IMR-90 (cell line): ENCODE measurements at regions not wholly inside any gene's neighbourhood (a gene's known extent, or its start where the extent isn't known, plus 50 kb on each side); places are given as distances from the start of the nearest gene placed in this dataset.

Experiments used
- ATAC-seq: fragments of 200-7000 bp; cut with Tn5 transposase; 2 replicates; pipeline ENCODE4 v1.9.1; 2020; ENCODE audit warnings: low read depth, mild to moderate bottlenecking, moderate library complexity
- BruUV-seq: library from RNA; stranded (reverse); fragments of 400-500 nt; replicated peaks from 2 replicates; lab custom pipeline; 2021; lab: Mats Ljungman, UMichigan
- CTCF ChIA-PET: fragments of 300-600 bp; formaldehyde crosslinking; extraction: SDS; loops from one replicate; lab custom pipeline; 2021; ENCODE audit warnings: antibody characterized with exemption; lab: Yijun Ruan, JAX
- POLR2A ChIA-PET: fragments of 300-600 bp; sonication (Branson Sonifier 250); formaldehyde crosslinking; loops from one replicate; lab custom pipeline; 2022; ENCODE audit warnings: antibody characterized with exemption; ENCODE audit not compliant: unreplicated experiment; lab: Charles Lee
- DNase-seq: peaks from one replicate; pipeline ENCODE4 v3.0.0; 2013
- H2AFZ ChIP-seq: replicated peaks from 2 replicates; pipeline ENCODE3; 2013; ENCODE audit warnings: low read length, mild to moderate bottlenecking; ENCODE audit not compliant: poor library complexity
- H2AK5ac ChIP-seq: 2 replicates; pipeline ENCODE4 v1.6.1; 2013; ENCODE audit warnings: low read depth, low read length, inconsistent platforms
- H2AK9ac ChIP-seq: replicated peaks from 2 replicates; pipeline ENCODE3; 2013; ENCODE audit warnings: mild to moderate bottlenecking, low read depth, low read length, moderate library complexity; ENCODE audit not compliant: poor library complexity
- H2BK120ac ChIP-seq: 2 replicates; pipeline ENCODE4 v1.6.1; 2013; ENCODE audit warnings: low read depth, low read length, inconsistent platforms
- H2BK15ac ChIP-seq: 3 replicates; pipeline ENCODE4 v1.6.1; 2013; ENCODE audit warnings: low read depth, low read length, inconsistent platforms
- H2BK20ac ChIP-seq: 2 replicates; pipeline ENCODE4 v1.6.1; 2013; ENCODE audit warnings: low read depth, mild to moderate bottlenecking, inconsistent platforms, low read length, moderate library complexity
- H2BK5ac ChIP-seq: 2 replicates; pipeline ENCODE4 v1.6.1; 2013; ENCODE audit warnings: mild to moderate bottlenecking, low read depth, low read length, inconsistent platforms; ENCODE audit not compliant: poor library complexity, severe bottlenecking
- H3K14ac ChIP-seq: replicated peaks from 2 replicates; pipeline ENCODE4 v1.6.1; 2013; ENCODE audit warnings: low read depth, low read length, inconsistent platforms
- H3K18ac ChIP-seq: 2 replicates; pipeline ENCODE4 v1.6.1; 2013; ENCODE audit warnings: low read depth, low read length, control low read depth
- H3K23ac ChIP-seq: 2 replicates; pipeline ENCODE4 v1.6.1; 2013; ENCODE audit warnings: low read depth, low read length, inconsistent platforms
- H3K27ac ChIP-seq: 2 replicates; pipeline ENCODE4 v1.5.1; 2013; ENCODE audit warnings: mild to moderate bottlenecking, control low read depth, low read length; ENCODE audit not compliant: insufficient read depth
- H3K27me3 ChIP-seq: 2 replicates; pipeline ENCODE4 v1.6.1; 2013; ENCODE audit warnings: low read length; ENCODE audit not compliant: control insufficient read depth, insufficient read depth
- H3K36me3 ChIP-seq: 2 replicates; pipeline ENCODE4 v1.6.1; 2013; ENCODE audit warnings: low read length, mixed read lengths; ENCODE audit not compliant: control insufficient read depth, insufficient read depth
- H3K4ac ChIP-seq: 2 replicates; pipeline ENCODE4 v1.6.1; 2013; ENCODE audit warnings: low read depth, low read length, inconsistent platforms
- H3K4me1 ChIP-seq: 2 replicates; pipeline ENCODE4 v1.6.1; 2013; ENCODE audit warnings: low read length, mixed read lengths; ENCODE audit not compliant: control insufficient read depth, insufficient read depth
- H3K4me2 ChIP-seq: 2 replicates; pipeline ENCODE4 v1.6.1; 2013; ENCODE audit warnings: low read depth, mild to moderate bottlenecking, control low read depth, low read length, moderate library complexity
- H3K4me3 ChIP-seq: 2 replicates; pipeline ENCODE4 v1.5.1; 2013; ENCODE audit warnings: low read depth, mild to moderate bottlenecking, control low read depth, low read length, moderate library complexity; ENCODE audit not compliant: insufficient read depth
- H3K56ac ChIP-seq: 2 replicates; pipeline ENCODE4 v1.6.1; 2013; ENCODE audit warnings: low read length, inconsistent platforms; ENCODE audit not compliant: insufficient read depth; ENCODE audit errors: extremely low read depth
- H3K79me1 ChIP-seq, 2 experiments: 2 replicates each; pipeline ENCODE4 v1.6.1; 2013; ENCODE audit warnings: low read length in 2 of 2, inconsistent platforms in 1 of 2, low read depth in 1 of 2
- H3K9ac ChIP-seq: 2 replicates; pipeline ENCODE4 v1.6.1; 2013; ENCODE audit warnings: low read depth, low read length, control low read depth
- H3K9me1 ChIP-seq: 2 replicates; pipeline ENCODE4 v1.6.1; 2013; ENCODE audit warnings: low read length, inconsistent platforms; ENCODE audit not compliant: insufficient read depth
- H3K9me3 ChIP-seq: 2 replicates; pipeline ENCODE4 v1.6.1; 2013; ENCODE audit warnings: low read length; ENCODE audit not compliant: control insufficient read depth, insufficient read depth
- H4K20me1 ChIP-seq: 2 replicates; pipeline ENCODE4 v1.6.1; 2013; ENCODE audit warnings: low read length, inconsistent platforms; ENCODE audit not compliant: insufficient read depth
- H4K5ac ChIP-seq: 2 replicates; pipeline ENCODE4 v1.6.1; 2013; ENCODE audit warnings: mild to moderate bottlenecking, low read depth, low read length, control low read depth
- H4K8ac ChIP-seq, 2 experiments: 2 replicates each; pipeline ENCODE4 v1.6.1; 2013; ENCODE audit warnings: low read depth in 2 of 2, low read length in 2 of 2, control low read depth in 1 of 2, inconsistent platforms in 1 of 2
- H4K91ac ChIP-seq: 2 replicates; pipeline ENCODE4 v1.6.1; 2013; ENCODE audit warnings: low read depth, low read length, inconsistent platforms; ENCODE audit not compliant: insufficient read depth
- CEBPB ChIP-seq: IDR thresholded peaks from 2 replicates; pipeline ENCODE4 v1.6.1; 2012; ENCODE audit warnings: low read depth, low read length, improper control_type of control experiment
- CHD1 ChIP-seq: IDR thresholded peaks from 2 replicates; pipeline ENCODE4 v1.6.1; 2012; ENCODE audit warnings: low read depth, low read length, improper control_type of control experiment
- FOS ChIP-seq: fragments of 150-350 bp; IDR thresholded peaks from 2 replicates; pipeline ENCODE4 v1.6.1; 2016; ENCODE audit warnings: low read depth, low read length
- MXI1 ChIP-seq: IDR thresholded peaks from 2 replicates; pipeline ENCODE4 v1.6.1; 2012; ENCODE audit warnings: low read depth, mild to moderate bottlenecking, low read length, moderate library complexity, borderline replicate concordance
- RAD21 ChIP-seq: IDR thresholded peaks from 2 replicates; pipeline ENCODE4 v1.6.1; 2012; ENCODE audit warnings: low read length, improper control_type of control experiment
- WGBS, 2 experiments: methylation state at CpG; one replicate each; pipeline versions ENCODE4 v1.1.5 to v1.1.7; 2013; ENCODE audit warnings: missing lambda C conversion rate in 2 of 2; ENCODE audit not compliant: insufficient read length in 1 of 2; ENCODE audit errors: extremely low coverage in 2 of 2; 5-methylcytosine and 5-hydroxymethylcytosine counted together
- dilution Hi-C: fragments of 300-500 bp; cut with HindIII; formaldehyde crosslinking; loops from one replicate; pipeline ENCODE4 v1.14.3; 2018; ENCODE audit warnings: low sequenced_read_pairs; ENCODE audit not compliant: unreplicated experiment
- in situ Hi-C: fragments of 300-500 bp; cut with MboI; formaldehyde crosslinking; loops from 3 replicates; pipeline ENCODE4 v1.14.3; 2019; ENCODE audit warnings: low sequenced_read_pairs, inconsistent platforms, mixed read lengths
- intact Hi-C: fragments of 100-400 bp; cut with micrococcal nuclease; formaldehyde crosslinking; loops from 2 replicates; pipeline ENCODE4 v1.10.0; 2022

DNA sequence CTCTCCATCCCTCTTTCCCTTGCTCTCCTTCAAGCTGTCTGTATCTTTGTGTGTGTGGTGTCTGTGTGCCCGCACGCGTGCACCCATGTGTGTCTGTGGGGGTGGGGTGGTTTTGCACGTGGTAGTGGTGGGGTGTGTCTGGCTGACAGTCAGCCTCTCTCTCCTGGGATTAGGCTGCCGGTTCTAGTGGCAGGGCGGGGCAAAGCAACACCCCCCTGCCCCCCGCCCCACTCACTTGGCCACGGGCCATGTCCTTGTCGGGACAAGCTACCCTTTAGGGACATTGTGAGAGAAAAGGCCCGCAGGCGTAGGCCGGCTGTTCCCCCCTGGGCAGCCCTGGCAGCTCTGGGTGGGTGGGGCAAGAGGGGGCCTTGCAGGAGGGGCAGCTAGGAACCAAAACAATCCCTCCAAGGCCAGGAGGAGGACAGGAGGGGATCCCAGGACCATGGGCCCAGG is 182.6 kb downstream of the ALG10 start:
- no peak overlapping the region for H3K56ac ChIP-seq
- no CpG with 5 or more reads among the region's 12 CpGs for WGBS, 2 experiments
- CTCF ChIA-PET: no interaction called here
- no peaks in the 10 kb centered on the region for H3K27me3 ChIP-seq
- POLR2A ChIA-PET: no interaction called here
- ATAC-seq (no peak), DNase-seq (no peak)
- no peak overlapping the region for H2BK120ac ChIP-seq
- H2AFZ ChIP-seq: no peak overlapping the region
- in situ Hi-C loops: no loop called here
- TF ChIP-seq MXI1 (no peak), RAD21 (no peak), CEBPB (no peak), CHD1 (no peak), FOS (no peak)
- H3K4me1 ChIP-seq: no peaks in the 10 kb centered on the region
- no peaks in the 10 kb centered on the region for H3K79me1 ChIP-seq
- intact Hi-C loops: no loop called here
- no peak overlapping the region for H3K4me2 ChIP-seq
- no peaks in the 10 kb centered on the region for H3K9me1 ChIP-seq
- H3K18ac ChIP-seq: no peak overlapping the region
- H4K8ac ChIP-seq: no peak overlapping the region
- H2AK9ac ChIP-seq: no peak overlapping the region
- no peak overlapping the region for H3K27ac ChIP-seq
- no peak overlapping the region for H3K14ac ChIP-seq
- no peak overlapping the region for H2BK20ac ChIP-seq
- H3K36me3 ChIP-seq: no peaks in the 10 kb centered on the region
- dilution Hi-C loops: no loop called here
- no peak overlapping the region for H4K91ac ChIP-seq
- H3K9me3 ChIP-seq: peaks cover 49% of the 10 kb centered on the region
- H3K4ac ChIP-seq: no peak overlapping the region
- H3K4me3 ChIP-seq: no peak overlapping the region
- H3K23ac ChIP-seq: no peak overlapping the region
- H4K20me1 ChIP-seq: no peaks in the 10 kb centered on the region
- no peak overlapping the region for H2AK5ac ChIP-seq
- no peak overlapping the region for H2BK5ac ChIP-seq
- H4K5ac ChIP-seq: no peak overlapping the region
- BruUV-seq: no TSS peak
- no peak overlapping the region for H2BK15ac ChIP-seq
- no peak overlapping the region for H3K9ac ChIP-seq
